Activated CD4-positive, alpha-beta T cell treated with anti-CD3 and anti-CD28 coated beads, Interleukin-2, amount 10 ng/mL, durations not matched to agents 7 days and 5 days (primary cell): ENCODE measurements at regions not wholly inside any gene's neighbourhood (a gene's known extent, or its start where the extent isn't known, plus 50 kb on each side); places are given as distances from the start of the nearest gene placed in this dataset.
A peak's percentile ranks its signal among the peaks of the same experiment; 100 is the strongest.

Source experiments
- CTCF ChIA-PET: fragments of 350-600 bp; sonication (Branson Sonifier 250); formaldehyde crosslinking; loops from one replicate; lab custom pipeline; 2021; ENCODE audit warnings: antibody characterized with exemption; lab: Charles Lee
- POLR2A ChIA-PET: fragments of 350-600 bp; sonication (Branson Sonifier 250); formaldehyde crosslinking; loops from one replicate; lab custom pipeline; 2021; ENCODE audit warnings: antibody characterized with exemption; lab: Charles Lee
- DNase-seq: peaks from one replicate; pipeline ENCODE4 v3.0.0-alpha.2; 2020
- H3K27ac Mint-ChIP-seq: one replicate; pipeline ENCODE4 v1.8.0; 2021; ENCODE audit warnings: mild to moderate bottlenecking, moderate library complexity, mixed read lengths
- H3K27me3 Mint-ChIP-seq: one replicate; pipeline ENCODE4 v1.8.0; 2021; ENCODE audit warnings: mixed read lengths
- H3K36me3 Mint-ChIP-seq: one replicate; pipeline ENCODE4 v1.8.0; 2021; ENCODE audit warnings: low read depth, mixed read lengths
- H3K4me1 Mint-ChIP-seq: one replicate; pipeline ENCODE4 v1.8.0; 2021; ENCODE audit warnings: mixed read lengths
- H3K4me3 Mint-ChIP-seq: one replicate; pipeline ENCODE4 v1.8.0; 2021; ENCODE audit warnings: mild to moderate bottlenecking, moderate library complexity, mixed read lengths
- H3K9me3 Mint-ChIP-seq: one replicate; pipeline ENCODE4 v1.8.0; 2021; ENCODE audit warnings: mixed read lengths

GRCh38 chr2:104701411-104701911 is 152.5 kb upstream of the POU3F3 start:
- H3K4me1 Mint-ChIP-seq: no peaks in the 10 kb centered on the region
- H3K27me3 Mint-ChIP-seq: no peaks in the 10 kb centered on the region
- H3K27ac Mint-ChIP-seq: no peak overlapping the region
- no peaks in the 10 kb centered on the region for H3K9me3 Mint-ChIP-seq
- H3K36me3 Mint-ChIP-seq: no peaks in the 10 kb centered on the region
- ChIA-PET CTCF (no interaction called here), POLR2A (no interaction called here)
- no peak overlapping the region for H3K4me3 Mint-ChIP-seq
- DNase-seq: no peak

- Mint-ChIP-seq H3K4me3 (no peak overlapping the region), H3K9me3 (no peaks in the 10 kb centered on the region), H3K27ac (no peak overlapping the region), H3K27me3 (no peaks in the 10 kb centered on the region), H3K36me3 (no peaks in the 10 kb centered on the region), H3K4me1 (no peaks in the 10 kb centered on the region)
- CTCF ChIA-PET: no interaction called here
- DNase-seq: no peak
- POLR2A ChIA-PET: no interaction called here
Measured at GRCh38 chr2:104702031-104702850, 151.7 kb upstream of the POU3F3 start.

GRCh38 chr2:104703669-104704068 is 150.2 kb upstream of the POU3F3 start:
- no peaks in the 10 kb centered on the region for H3K9me3 Mint-ChIP-seq
- no peaks in the 10 kb centered on the region for H3K27me3 Mint-ChIP-seq
- DNase-seq: no peak
- H3K4me1 Mint-ChIP-seq: no peaks in the 10 kb centered on the region
- ChIA-PET CTCF (no interaction called here), POLR2A (no interaction called here)
- no peak overlapping the region for H3K27ac Mint-ChIP-seq
- H3K4me3 Mint-ChIP-seq: no peak overlapping the region
- H3K36me3 Mint-ChIP-seq: no peaks in the 10 kb centered on the region

GRCh38 chr2:104704496-104705245 is 149.2 kb upstream of the POU3F3 start:
- Mint-ChIP-seq H3K36me3 (no peaks in the 10 kb centered on the region), H3K9me3 (no peaks in the 10 kb centered on the region), H3K4me1 (no peaks in the 10 kb centered on the region), H3K27me3 (no peaks in the 10 kb centered on the region), H3K4me3 (no peak overlapping the region), H3K27ac (no peak overlapping the region)
- ChIA-PET CTCF (no interaction called here), POLR2A (no interaction called here)
- DNase-seq: no peak

GRCh38 chr2:104707056-104707455 is 146.9 kb upstream of the POU3F3 start:
- Mint-ChIP-seq H3K9me3 (no peaks in the 10 kb centered on the region), H3K27ac (no peak overlapping the region), H3K27me3 (no peaks in the 10 kb centered on the region)

GRCh38 chr2:104708967-104709366 is 144.9 kb upstream of the POU3F3 start:
- DNase-seq: no peak
- no peaks in the 10 kb centered on the region for H3K4me1 Mint-ChIP-seq
- H3K27ac Mint-ChIP-seq: no peak overlapping the region

More at GRCh38 chr2:104707056-104707455, 146.9 kb upstream of the POU3F3 start:
- Mint-ChIP-seq H3K4me3 (no peak overlapping the region), H3K4me1 (no peaks in the 10 kb centered on the region), H3K36me3 (no peaks in the 10 kb centered on the region)
- DNase-seq: no peak
- ChIA-PET POLR2A (no interaction called here), CTCF (no interaction called here)

GRCh38 chr2:104716061-104716460 is 137.9 kb upstream of the POU3F3 start:
- ChIA-PET POLR2A (no interaction called here), CTCF (interaction anchor here (0.6 kb wide), 1 partner anchor 390 kb away, joined by 3 read pairs; no protein-coding TSS in a partner anchor)
- no peaks in the 10 kb centered on the region for H3K27me3 Mint-ChIP-seq
- DNase-seq: no peak
- H3K4me1 Mint-ChIP-seq: no peaks in the 10 kb centered on the region
- no peak overlapping the region for H3K4me3 Mint-ChIP-seq
- H3K27ac Mint-ChIP-seq: no peak overlapping the region
- no peaks in the 10 kb centered on the region for H3K9me3 Mint-ChIP-seq
- H3K36me3 Mint-ChIP-seq: no peaks in the 10 kb centered on the region

More at GRCh38 chr2:104708967-104709366, 144.9 kb upstream of the POU3F3 start:
- Mint-ChIP-seq H3K4me3 (no peak overlapping the region), H3K27me3 (no peaks in the 10 kb centered on the region), H3K9me3 (no peaks in the 10 kb centered on the region), H3K36me3 (no peaks in the 10 kb centered on the region)
- ChIA-PET POLR2A (no interaction called here), CTCF (interaction anchor here (1.1 kb wide), 1 partner anchor 31 kb away, joined by 3 read pairs; no protein-coding TSS in a partner anchor)

GRCh38 chr2:104733226-104733943 is 120.5 kb upstream of the POU3F3 start:
- POLR2A ChIA-PET: no interaction called here

GRCh38 chr2:104734937-104735586 is 118.9 kb upstream of the POU3F3 start:
- ChIA-PET CTCF (no interaction called here), POLR2A (no interaction called here)
- H3K27me3 Mint-ChIP-seq: no peaks in the 10 kb centered on the region
- DNase-seq: no peak
- peaks cover 7% of the 10 kb centered on the region for H3K9me3 Mint-ChIP-seq
- peaks cover 11% of the 10 kb centered on the region for H3K4me1 Mint-ChIP-seq
- H3K4me3 Mint-ChIP-seq: no peak overlapping the region
- no peaks in the 10 kb centered on the region for H3K36me3 Mint-ChIP-seq
- no peak overlapping the region for H3K27ac Mint-ChIP-seq

More at GRCh38 chr2:104733226-104733943, 120.5 kb upstream of the POU3F3 start:
- CTCF ChIA-PET: no interaction called here
- H3K4me3 Mint-ChIP-seq: no peak overlapping the region
- DNase-seq: peak; percentile 12
- peaks cover 9% of the 10 kb centered on the region for H3K9me3 Mint-ChIP-seq
- peaks cover 11% of the 10 kb centered on the region for H3K4me1 Mint-ChIP-seq
- no peaks in the 10 kb centered on the region for H3K27me3 Mint-ChIP-seq
- H3K36me3 Mint-ChIP-seq: no peaks in the 10 kb centered on the region
- no peak overlapping the region for H3K27ac Mint-ChIP-seq

GRCh38 chr2:104736026-104736425 is 117.9 kb upstream of the POU3F3 start:
- POLR2A ChIA-PET: no interaction called here
- Mint-ChIP-seq H3K4me3 (no peak overlapping the region), H3K4me1 (peaks cover 11% of the 10 kb centered on the region), H3K27ac (no peak overlapping the region), H3K36me3 (no peaks in the 10 kb centered on the region), H3K9me3 (peaks cover 5% of the 10 kb centered on the region), H3K27me3 (peaks cover under 1% of the 10 kb centered on the region)
- CTCF ChIA-PET: no interaction called here
- no peak for DNase-seq

GRCh38 chr2:104741860-104742259 is 112.1 kb upstream of the POU3F3 start:
- Mint-ChIP-seq H3K4me3 (no peak overlapping the region), H3K9me3 (no peaks in the 10 kb centered on the region), H3K36me3 (no peaks in the 10 kb centered on the region), H3K4me1 (no peaks in the 10 kb centered on the region), H3K27ac (no peak overlapping the region), H3K27me3 (peaks cover 4% of the 10 kb centered on the region)
- DNase-seq: no peak
- CTCF ChIA-PET: no interaction called here
- POLR2A ChIA-PET: no interaction called here

- Mint-ChIP-seq H3K9me3 (no peaks in the 10 kb centered on the region), H3K27me3 (peaks cover 4% of the 10 kb centered on the region), H3K27ac (no peak overlapping the region), H3K4me1 (no peaks in the 10 kb centered on the region), H3K36me3 (no peaks in the 10 kb centered on the region), H3K4me3 (no peak overlapping the region)
- CTCF ChIA-PET: no interaction called here
- DNase-seq: no peak
- POLR2A ChIA-PET: no interaction called here
Measured at GRCh38 chr2:104744537-104744936, 109.4 kb upstream of the POU3F3 start.
